Nucleus accumbens (tissue), 56 donors: ENCODE measurements at regions not wholly inside any gene's neighbourhood (a gene's known extent, or its start where the extent isn't known, plus 50 kb on each side); places are given as distances from the start of the nearest gene placed in this dataset.
"Not testable (repeated sequence)": the region's sequence is repeated elsewhere in the genome, so short reads cannot be mapped to it uniquely, and the experiment has no call there.

Experiments
- DNase-seq, 56 donors: peaks; one replicate each; lab custom pipeline; 2025; lab: John Stamatoyannopoulos, UW

GRCh38 chr10:43926875-43927406, 278.3 kb upstream of the ZNF32 start:
- DNase-seq: no peak

DNA sequence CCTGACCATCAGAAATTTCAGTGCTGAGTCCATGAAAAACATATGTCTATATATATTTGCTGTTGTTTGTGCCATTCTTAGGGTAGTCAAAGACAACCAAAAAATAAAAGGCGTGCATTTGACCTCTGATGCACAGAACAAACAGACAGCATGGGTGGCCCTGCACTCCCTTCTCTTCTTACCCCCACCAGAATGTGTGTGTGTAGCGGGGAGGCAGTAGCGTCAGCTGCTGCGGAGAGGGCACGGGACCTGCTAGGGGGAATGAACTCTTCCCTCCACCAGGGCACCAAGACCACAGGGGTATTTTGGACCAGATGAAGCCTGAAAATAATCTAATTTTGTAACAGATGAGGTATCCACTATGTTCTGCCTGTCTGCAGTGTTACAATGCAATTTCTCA, 277.7 kb upstream of the ZNF32 start:
- DNase-seq: no peak

DNA sequence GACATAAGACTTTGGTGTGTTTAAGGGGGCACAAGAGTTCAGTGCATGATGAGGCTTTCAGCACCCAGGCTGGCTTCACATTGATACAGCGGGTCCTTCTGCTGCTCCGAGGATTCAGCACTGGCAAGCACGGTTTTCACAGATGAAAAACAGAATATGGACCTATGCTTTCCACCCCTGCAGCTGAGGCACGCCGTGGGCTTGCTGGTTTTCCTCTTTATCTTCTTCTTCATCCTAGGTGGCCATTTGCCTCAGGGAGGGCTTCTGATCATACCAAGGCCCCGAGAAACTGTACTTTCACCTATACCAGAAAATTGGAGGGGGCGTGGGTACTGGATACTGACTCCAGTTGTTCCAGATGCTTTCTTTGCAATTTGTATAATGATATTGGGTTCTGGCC, 277.1 kb upstream of the ZNF32 start:
- no peak for DNase-seq

DNA sequence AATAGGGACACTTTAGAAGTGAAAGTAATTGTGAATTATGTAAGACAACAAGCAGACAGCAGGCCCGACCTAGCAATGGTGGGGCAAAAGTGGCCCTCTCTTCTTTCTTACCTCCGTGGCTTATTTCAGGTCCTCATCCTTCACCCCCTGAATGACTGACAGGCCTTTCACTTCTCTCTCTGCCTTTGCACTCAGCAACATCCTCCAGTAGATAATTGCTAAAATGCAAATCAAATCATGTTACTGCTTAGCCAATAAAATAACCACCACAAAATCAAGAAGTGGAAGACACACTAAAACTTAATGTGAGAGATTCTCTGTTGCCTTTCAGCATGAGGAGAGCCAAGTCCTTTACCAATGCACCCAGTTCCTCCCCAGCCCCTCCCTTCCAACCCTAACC, 274.6 kb upstream of the ZNF32 start:
- no peak for DNase-seq

GRCh38 chr10:43922335-43923280, 273.9 kb upstream of the ZNF32 start:
- no peak for DNase-seq

DNA sequence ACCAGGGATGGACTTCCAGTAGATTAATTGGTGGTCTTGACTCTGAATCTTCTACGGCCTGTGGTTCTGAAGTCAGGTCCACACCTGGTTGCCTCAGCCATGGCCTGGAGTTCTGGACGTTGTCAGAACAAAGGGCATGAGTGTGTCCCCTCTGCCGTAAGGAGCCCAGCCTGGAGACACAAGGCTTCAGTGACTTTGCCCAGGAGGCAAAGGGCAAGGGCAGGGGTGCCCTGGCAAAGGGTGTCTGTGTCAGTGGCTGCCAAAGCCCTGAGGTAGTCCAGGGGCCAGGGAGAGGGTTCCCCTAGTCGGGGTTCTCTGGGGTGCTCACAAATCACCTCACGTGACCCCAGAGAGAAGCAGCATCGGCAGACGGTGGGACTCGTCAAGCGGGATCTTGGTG, 273.2 kb upstream of the ZNF32 start:
- no peak for DNase-seq

DNA sequence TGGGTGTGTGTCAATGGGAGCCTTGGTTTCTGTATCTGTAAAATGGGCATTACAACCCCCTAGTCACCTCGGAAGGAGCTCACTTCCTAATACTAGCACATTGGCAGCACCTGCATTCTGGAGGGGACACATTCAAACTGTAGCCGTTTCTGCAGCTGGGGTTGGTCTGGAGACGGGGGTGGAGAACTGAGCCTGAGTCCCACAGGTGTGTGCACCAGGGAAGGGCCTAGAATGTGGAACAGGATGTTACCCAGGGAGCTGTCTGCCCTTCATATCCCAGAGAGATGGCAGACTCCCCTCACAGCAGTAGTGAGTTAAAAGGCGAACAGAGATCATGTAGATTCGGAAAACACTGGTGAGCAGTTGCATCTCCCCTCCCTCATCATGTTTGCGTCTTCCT, 272.8 kb upstream of the ZNF32 start:
- DNase-seq: no peak

GRCh38 chr10:43920236-43920758, 271.6 kb upstream of the ZNF32 start:
- DNase-seq: not testable (repeated sequence)

DNA sequence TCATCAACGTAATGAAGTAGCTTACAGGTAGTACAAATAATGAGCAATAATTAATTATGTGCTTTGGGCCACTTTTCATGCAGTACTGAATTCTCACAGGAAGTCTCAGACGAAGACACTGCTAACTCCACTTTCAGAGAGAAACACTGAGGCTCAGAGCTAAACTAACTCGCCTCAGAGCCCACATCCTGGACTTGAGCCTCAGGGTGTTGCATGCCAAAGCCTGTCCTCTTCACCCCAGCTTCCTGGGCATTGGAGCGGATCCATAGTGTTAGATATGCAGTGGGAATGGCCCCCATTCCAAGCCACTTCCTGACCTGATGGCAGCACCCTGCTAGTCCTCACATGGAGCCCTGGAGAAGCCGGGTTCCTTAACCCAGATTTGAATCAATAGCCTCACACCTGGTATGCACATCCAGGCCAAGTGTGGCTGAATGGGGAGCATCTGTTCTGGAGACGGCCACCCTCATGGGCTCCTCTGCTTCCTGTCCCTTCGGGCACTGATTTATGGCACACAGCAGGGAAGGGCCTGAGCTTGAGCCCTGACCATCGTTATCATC, 265.1 kb upstream of the ZNF32 start:
- DNase-seq: no peak

- no peak for DNase-seq
These were observed 263.8 kb upstream of the ZNF32 start for GRCh38 chr10:43912469-43912868.

DNA sequence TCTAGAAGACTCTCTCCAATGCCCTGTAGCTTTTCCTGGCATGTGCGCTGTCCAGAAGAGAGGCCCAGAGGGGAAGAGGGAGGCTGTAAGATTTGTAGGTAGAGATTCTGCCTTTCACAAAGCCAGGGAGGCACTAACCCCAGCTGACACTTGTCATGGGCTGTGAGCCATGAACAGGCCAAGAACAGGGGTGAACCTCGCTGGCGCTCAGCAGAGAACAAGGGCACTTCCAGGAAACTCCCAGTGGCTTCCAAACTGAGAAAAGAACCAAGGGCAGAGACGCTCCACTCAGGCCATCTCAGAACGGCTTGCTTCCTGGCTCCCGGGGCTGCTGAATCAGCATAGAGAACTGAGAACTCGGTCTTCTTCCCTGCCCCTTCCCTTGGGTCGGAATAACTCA, 257.8 kb upstream of the ZNF32 start:
- no peak for DNase-seq

- no peak for DNase-seq
These were observed 257.0 kb upstream of the ZNF32 start for GRCh38 chr10:43905512-43906236.

DNA sequence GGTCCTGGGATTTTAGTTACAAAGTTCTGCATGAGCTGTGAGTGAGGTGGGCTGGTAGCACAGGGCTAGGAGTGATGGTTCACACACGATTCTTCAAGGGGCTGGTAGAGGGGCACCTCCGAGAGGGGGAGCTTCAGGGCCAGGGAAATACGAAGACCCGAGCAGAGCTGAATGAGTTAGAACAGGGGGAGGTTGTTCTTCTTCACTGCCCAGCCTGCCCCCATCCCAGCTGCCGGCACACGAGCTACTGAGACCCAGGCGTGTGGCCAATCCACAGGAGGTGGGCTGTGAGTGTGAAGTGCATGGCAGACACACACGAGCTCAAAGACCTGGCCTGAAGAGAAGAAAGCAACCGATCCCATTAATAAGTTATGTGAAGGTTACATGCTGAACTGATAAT, 256.2 kb upstream of the ZNF32 start:
- DNase-seq: no peak

DNA sequence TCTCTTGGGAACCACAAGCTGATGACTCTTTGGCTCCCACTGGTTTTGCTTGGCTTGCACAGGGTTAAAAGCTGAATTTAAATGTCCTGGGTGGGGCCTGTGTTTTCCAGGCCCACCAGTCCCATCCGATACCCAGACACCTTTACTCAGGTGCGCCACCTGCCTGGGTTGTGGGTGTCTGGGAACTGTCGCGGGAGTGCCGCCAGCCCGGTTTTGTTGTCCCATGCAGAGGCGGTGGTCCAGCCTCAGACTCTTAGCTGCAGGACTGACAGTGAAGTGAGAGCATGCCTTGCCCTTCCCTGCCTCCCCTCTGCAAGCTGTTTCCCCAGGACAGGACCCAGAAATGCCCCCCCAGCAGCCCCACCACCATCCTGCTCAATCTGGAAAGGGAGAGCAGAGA, 255.6 kb upstream of the ZNF32 start:
- no peak for DNase-seq

DNA sequence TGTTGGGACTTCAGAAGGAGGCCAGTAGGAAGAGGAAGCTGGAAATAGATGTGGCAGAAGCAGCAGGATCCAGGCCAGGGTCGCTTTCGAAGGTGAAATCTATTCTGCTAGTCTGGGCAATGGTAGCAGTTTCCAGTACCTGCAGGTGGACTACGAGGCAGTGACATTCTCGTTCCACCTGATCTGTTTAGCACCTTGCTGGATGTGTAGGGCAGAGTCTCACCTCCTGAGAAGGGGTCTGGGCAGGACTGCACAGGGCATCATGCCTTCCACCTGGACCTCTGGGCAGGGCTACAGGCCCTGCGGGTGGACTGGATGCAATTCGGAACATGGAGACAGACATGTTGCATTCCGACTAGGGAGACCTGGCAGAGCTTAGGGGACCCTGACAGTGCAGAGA, 254.8 kb upstream of the ZNF32 start:
- no peak for DNase-seq

DNA sequence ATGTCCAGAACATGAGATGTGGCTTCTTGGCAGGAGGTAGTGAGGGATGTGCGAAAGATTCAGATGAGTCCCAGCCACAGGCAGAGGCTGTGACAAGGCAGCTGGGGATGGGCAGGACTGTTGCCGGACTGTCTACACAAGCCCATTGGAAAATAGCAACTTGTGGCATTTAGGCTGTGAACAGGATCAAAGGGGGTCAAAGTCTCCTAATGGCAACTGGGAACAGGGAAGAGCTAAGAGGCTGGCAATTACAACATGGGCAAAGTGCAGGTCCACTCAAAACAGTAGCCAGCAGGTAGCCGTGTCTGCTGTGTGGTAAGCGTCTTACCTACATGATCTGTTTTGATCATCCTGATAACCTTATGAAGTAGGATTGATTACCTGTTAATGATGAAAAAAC, 254.2 kb upstream of the ZNF32 start:
- no peak for DNase-seq

DNA sequence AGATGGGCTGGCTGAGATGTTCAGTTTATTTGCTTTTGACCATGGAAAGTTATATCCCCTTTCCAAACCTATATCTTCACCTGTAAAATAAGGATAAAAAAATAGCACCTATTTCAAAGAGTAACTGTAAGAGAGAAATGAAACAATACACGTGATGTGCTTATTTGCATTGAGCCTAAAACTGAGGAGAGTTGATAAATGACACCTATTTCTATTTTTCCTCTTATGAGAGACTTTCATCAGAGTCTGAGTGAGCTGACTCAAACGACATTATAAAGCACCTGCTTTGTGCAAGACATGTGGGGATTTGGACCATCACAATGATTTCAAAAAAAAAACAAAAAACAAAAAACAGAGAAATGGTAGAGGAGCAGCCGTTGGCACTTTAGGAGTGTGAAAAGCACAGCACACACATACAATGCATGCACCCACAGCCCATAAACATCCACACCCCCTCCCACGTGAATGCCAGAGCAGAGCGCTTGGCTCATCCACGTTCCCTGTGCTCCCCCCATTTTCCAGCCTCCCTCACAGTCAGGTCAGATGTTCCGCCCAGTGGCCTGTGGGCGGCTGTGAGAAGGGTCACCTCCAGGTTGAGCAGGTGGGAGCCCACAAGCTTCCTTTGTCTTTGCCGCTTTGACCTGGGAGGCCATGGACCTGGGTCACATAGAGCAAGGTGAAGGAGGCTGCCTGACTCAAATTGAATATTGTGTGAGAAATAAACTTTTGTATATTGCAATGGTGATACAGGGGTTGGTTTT, 253.2 kb upstream of the ZNF32 start:
- no peak for DNase-seq

- DNase-seq: no peak
These were observed 252.6 kb upstream of the ZNF32 start for GRCh38 chr10:43901302-43901701.

DNA sequence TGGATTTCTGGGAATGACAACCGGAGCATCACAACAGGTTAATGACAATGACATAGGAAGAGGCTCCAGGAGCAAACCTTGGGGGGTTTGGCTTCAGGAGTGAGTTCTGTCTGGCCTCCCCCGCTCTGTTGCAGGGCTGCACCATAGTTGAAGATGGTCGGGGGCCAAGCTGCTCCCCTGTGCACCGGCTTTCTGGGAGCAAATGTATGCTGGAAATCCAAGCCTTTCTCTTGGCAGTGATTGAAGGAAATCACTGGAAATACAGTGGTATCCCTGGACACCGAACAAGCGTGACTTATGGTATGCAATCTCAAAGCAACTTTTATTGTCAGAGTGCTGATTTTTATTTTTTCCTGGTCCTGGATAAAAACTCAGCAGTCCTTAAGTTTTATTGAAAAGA, 251.9 kb upstream of the ZNF32 start:
- no peak for DNase-seq

DNA sequence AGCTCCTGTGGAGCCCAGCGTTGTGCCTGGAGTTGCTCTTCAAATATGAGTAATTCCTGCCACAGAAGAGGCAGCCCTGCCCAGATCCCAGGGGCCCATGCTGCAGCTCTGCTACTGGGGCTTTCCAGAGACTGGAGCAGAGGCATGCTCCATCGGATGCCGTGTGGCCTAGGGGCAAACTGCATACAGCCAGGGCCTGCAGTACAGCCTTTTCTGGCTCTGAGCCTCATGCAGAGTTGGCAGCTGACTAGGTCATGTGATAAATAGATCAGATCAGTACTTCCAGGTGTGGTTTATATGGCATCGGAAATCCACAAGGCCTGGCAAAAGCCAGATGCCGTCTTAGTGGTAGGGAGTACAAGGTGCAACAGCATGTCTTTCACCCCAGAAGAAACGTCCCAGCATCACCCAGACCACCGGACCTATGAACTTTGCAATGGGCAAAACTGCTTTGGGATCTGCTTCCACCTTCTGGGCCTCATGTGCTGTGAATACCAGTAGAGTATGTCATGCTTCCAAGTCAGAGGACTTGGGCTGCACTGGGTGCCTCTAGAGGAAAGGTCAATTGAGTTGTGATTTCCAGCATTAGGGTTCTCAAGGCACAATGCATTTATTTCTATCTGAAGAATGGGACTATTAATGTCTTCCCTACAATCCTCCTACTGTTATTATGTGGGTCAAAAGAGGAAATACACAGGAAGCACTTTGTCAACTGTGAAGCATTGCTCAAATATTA, 250.7 kb upstream of the ZNF32 start:
- no peak for DNase-seq
